Dedifferentiated amniotic fluid mesenchymal stem cell (primary cell): ENCODE measurements at regions not wholly inside any gene's neighbourhood (a gene's known extent, or its start where the extent isn't known, plus 50 kb on each side); places are given as distances from the start of the nearest gene placed in this dataset.

Experiments used
- DNase-seq: peaks from one replicate; pipeline ENCODE4 v3.0.0-alpha.2; 2016; ENCODE audit errors: extremely low spot score

DNA sequence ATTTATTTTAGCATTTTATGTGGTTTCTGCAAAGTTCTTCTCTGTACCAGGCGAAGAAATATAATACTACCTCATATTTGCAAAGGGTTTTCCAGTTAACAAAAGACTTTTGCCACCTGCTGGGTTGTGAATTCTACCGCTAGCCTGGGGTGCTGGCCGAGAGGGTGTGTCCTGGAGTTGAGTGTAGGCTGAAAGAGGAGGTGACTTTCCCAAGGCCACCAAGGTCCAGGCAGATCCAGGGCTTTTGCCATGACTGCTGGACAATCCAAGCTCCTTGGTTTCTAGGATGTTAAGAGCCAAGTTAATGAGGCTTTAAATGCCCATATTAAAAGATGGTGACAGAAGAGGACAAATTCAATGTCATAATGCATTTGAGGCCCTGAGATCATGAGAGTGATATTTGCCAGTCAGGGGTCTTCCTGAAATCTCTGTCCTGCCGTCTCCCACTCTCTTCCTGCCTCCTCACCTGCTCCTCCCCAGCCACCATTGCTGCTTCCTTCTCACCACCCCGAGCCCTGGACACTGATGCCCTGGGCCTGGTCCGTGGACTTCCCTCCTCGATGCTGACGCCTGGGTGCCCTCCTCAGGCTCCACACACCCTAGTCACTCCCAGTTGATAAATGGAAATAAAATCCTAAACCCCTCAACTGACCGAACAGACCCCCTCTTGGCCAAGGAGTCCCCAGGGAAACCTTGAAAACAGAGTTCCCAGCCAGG is 825.6 kb downstream of the TBC1D22A start:
- no peak for DNase-seq

DNA sequence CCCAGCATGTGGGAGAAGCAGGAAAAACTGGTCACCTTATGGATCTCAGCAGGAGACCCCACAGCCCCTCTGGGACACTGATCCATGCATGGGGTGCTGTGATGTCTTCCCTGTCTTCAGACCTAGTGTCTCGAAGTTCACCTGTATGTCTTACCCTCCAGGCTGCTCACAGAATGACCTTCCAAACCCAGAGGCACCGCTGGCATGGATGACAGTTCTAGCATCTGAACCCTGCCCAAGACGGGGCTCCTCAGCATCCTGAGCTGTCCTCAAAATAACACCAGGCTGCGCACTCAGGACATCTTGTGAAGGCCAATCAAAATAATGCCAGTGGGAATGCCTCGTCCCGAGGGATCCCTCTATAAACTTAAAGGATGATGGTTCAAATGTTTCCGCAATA is 824.9 kb downstream of the TBC1D22A start:
- DNase-seq = no peak

DNA sequence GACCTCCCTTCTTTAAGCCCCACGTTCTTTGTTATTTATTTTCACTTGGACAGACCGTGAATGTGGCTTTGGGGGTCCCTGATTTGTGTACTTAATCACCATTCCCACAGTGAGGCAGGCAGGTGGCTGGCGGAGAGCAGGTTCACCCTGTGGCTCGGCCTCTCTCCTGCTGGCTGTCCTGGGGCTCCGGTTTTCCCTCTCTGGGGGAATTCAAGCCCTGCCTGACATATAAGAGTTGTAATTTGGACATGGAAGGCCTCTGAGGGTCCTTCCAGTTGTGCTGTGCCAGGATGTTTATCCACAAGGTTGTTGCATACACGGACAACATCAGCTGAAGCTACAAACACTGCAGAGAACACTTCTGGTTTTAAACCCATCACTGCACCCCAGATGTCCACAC is 824.5 kb downstream of the TBC1D22A start:
- DNase-seq = no peak

DNA sequence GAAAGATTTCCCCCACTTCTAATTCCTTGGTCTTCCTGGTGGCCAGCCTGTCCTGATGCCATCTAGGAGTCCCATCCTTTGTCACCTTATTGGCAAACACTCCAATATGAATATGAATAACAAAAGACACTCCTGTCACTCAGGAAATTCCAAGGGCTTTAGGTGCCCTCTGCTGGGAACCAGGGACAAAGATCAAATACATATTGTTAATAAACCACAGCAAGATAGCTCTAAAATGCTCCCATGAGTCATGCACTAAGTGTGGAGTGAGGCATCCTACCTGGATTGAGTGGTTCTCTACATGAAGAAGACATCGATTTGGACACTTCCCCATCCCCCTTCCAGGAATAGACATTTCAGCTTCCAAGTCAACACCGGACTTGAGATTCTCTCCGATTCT is 823.6 kb downstream of the TBC1D22A start:
- no peak for DNase-seq

- DNase-seq = no peak
Observed at GRCh38 chr22:47583959-47584562, 821.6 kb downstream of the TBC1D22A start.

GRCh38 chr22:47582067-47582466 is 819.6 kb downstream of the TBC1D22A start:
- no peak for DNase-seq

GRCh38 chr22:47580121-47580520 is 817.7 kb downstream of the TBC1D22A start:
- DNase-seq = no peak

DNA sequence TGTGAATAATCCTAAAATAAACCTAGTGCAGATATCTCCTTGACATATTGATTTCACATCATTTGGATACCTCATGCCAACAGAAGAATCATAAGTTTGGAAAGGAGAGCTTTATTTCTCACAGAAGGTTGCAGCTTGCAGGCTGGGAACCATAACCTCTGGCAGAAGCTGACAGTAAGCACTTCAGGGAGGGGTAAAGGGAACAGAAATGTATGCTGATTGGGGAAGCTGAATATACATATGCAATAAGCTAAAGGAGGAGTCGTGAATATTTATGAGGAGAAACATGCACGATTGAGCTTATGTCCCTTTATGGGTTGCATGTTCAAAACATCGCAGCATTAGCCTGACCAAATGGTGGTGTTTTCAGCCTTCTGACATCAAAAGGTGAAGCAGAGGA is 814.5 kb downstream of the TBC1D22A start:
- no peak for DNase-seq

GRCh38 chr22:47575291-47575690 is 812.8 kb downstream of the TBC1D22A start:
- DNase-seq = no peak

DNA sequence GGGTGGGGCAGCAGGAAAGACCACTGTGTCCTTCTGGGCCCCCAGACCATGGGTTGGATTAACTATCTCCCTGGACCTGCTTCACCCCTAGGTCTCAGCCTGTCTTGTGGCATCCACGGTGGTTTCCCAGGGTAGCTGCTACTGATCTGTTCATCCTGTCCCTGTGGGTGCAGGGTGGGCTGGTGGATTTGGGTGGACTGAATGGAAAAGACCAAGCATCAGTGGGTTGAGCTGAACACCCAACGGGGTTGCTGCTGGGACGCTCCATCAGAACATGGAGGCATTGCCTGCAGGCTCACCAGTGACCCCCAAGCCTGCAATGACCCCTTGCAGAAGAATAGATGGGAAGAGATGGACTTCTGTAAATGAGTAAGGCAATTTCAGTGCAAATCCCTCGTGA is 812.1 kb downstream of the TBC1D22A start:
- no peak for DNase-seq

DNA sequence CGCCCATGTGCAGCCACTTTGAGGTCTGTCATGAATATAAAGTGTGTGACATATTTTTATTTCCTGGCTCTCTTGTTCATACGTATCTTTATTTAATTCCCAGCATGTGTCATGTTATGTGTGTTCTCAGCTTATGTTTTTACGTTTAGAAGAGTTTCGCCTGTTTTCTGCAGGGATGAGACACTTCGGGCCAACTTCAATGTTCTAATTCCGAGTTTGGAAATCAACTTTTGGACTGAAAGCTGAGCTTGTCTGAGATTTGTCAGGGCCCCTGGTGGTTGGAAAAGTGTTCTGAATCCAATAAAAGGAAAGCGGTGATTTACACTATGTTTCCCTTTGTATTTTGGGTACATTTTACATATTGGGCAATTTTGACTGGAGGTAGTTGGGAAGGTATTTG is 810.7 kb downstream of the TBC1D22A start:
- no peak for DNase-seq

- DNase-seq = no peak
Observed at GRCh38 chr22:47572443-47572842, 810.0 kb downstream of the TBC1D22A start.

GRCh38 chr22:47571616-47572015 is 809.2 kb downstream of the TBC1D22A start:
- no peak for DNase-seq

- DNase-seq = no peak
Observed at GRCh38 chr22:47570851-47571250, 808.4 kb downstream of the TBC1D22A start.

GRCh38 chr22:47570300-47570685 is 807.8 kb downstream of the TBC1D22A start:
- DNase-seq = no peak

GRCh38 chr22:47569389-47570299 is 807.2 kb downstream of the TBC1D22A start:
- DNase-seq = no peak

- DNase-seq = no peak
Observed at GRCh38 chr22:47568700-47569099, 806.2 kb downstream of the TBC1D22A start.

GRCh38 chr22:47567126-47568090 is 805.0 kb downstream of the TBC1D22A start:
- no peak for DNase-seq

DNA sequence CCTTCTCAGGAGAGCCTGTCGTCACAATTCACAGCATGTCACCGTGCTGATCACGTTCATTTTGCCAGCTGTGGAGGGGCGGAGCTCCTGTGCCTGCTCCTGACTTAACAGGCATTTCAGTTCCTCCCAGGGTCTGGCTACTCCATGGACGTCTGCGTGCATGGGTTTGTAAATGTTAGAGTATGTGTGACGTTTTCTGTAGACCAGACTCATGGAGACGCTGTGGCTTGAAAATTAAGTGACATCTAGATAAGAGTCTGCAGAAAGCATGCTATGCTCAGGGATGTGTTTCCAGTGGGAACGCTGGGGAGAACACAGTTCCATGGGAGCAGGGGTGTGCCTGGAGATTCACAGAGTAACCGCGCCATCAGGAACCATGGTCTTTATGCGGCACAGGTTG is 804.0 kb downstream of the TBC1D22A start:
- no peak for DNase-seq

DNA sequence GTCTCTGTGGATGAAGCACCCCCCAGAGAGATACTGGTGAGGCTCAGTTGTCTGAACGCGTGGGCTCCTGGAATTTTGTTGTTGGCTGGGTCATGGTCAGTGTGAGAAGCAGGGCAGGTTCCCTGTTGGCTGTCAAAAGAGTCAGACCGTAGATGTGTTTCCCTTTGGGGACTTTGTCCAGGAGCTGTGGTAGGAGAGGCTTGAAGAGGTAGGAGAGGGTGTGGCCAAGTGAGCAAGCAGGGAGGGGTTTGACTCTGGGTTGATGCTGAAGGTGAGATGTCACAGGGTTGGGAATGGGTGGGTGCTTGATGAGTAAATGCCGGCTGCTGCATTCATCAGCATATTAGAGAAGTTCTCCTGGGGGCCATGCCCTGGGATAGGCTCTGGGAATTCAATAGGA is 803.2 kb downstream of the TBC1D22A start:
- no peak for DNase-seq

DNA sequence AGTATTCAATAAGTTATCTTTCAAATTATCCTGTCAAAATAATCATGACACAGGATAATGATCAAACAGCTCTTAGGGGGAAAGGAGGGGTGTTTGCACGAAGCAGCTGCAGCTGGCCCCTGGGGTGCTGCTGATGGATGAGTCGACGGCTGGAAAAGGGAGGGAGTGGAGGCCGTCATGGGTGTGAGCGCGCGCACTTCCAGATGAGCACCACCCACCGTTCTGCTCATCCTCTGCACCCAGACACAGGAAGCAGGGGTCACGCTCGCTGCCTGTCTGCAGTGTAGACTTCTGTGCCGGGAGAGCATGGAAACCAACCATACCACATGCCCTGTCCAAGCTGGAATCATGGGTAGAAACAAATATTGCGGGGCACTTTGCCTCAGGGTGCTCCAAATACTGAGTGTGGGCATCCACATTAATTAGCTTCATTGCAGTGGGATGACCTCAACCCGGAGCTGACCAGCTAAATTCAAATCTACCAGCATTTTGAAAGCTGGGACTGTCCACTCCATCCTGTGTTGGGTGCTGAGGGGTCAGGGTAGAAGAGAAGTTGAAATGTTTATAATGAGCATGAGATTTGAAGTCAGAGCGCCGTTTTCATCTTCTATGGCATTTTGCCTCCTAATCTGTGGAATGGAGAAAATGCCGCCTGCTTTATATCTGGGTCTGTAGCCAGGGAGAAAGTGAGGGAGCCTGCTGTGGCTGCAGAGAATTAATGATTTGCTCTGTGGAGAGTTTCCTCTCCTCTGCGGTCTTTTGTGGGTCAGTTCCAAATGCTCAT is 802.4 kb downstream of the TBC1D22A start:
- DNase-seq = no peak
